Kidney (tissue), 13 donors: ENCODE measurements at regions not wholly inside any gene's neighbourhood (a gene's known extent, or its start where the extent isn't known, plus 50 kb on each side); places are given as distances from the start of the nearest gene placed in this dataset.

Experiments
- DNase-seq, 5 donors: peaks; one replicate each; pipeline ENCODE4 v3.0.0-alpha.2; 2013 to 2020
- FAIRE-seq: peaks from 2 replicates; lab custom pipeline; 2012; peaks lifted over from hg19 to GRCh38; lab: Jason Lieb, UNC
- H3K27ac ChIP-seq, 2 donors: one replicate each; pipeline ENCODE4 v1.7.0; 2013; ENCODE audit warnings: low read depth in 2 of 2, low read length in 2 of 2, inconsistent platforms in 1 of 2
- H3K27me3 ChIP-seq: one replicate; pipeline ENCODE4 v1.7.1; 2013; ENCODE audit warnings: low read length, inconsistent platforms; ENCODE audit not compliant: control insufficient read depth, insufficient read depth
- H3K36me3 ChIP-seq, 3 donors: one replicate each; pipeline versions ENCODE4 v1.7.0 to v1.7.1; 2013; ENCODE audit warnings: low read length in 3 of 3, control low read depth in 1 of 3, inconsistent platforms in 1 of 3; ENCODE audit not compliant: insufficient read depth in 3 of 3, control insufficient read depth in 2 of 3
- H3K4me1 ChIP-seq, 3 donors: one replicate each; pipeline versions ENCODE4 v1.7.0 to v1.7.1; 2013; ENCODE audit warnings: low read length in 3 of 3, inconsistent platforms in 1 of 3, low read depth in 1 of 3; ENCODE audit not compliant: control insufficient read depth in 2 of 3, insufficient read depth in 2 of 3
- H3K4me3 ChIP-seq, 3 donors: one replicate each; pipeline versions ENCODE4 v1.7.0 to v1.8.1; 2013; ENCODE audit warnings: low read length in 3 of 3, control low read depth in 1 of 3, inconsistent platforms in 1 of 3
- H3K9ac ChIP-seq, 3 donors: one replicate each; pipeline versions ENCODE4 v1.7.0 to v1.7.1; 2013; ENCODE audit warnings: low read length in 3 of 3, control low read depth in 1 of 3, inconsistent platforms in 1 of 3
- H3K9me3 ChIP-seq, 3 donors: one replicate each; pipeline versions ENCODE4 v1.7.0 to v1.7.1; 2013; ENCODE audit warnings: low read length in 3 of 3, control low read depth in 1 of 3, inconsistent platforms in 1 of 3; ENCODE audit not compliant: control insufficient read depth in 2 of 3, insufficient read depth in 1 of 3
- intact Hi-C: fragments of 100-400 bp; cut with DNase I; formaldehyde crosslinking; loops from one replicate; pipeline ENCODE4 v1.11.1; 2022
- TF ChIP-seq, protein P1 (sequence below): IDR thresholded peaks from 3 replicates; pipeline ENCODE4 v1.5.1; 2012; ENCODE audit warnings: mild to moderate bottlenecking, moderate library complexity, borderline replicate concordance; ENCODE audit not compliant: insufficient read depth; ENCODE audit errors: extremely low read depth
- donor health status: control.
- donor health status: control.
- donor health status: control.
- donor health status: control.
- donor health status: control.
- donor health status: DM: yes; HTN: yes; CAD: no.
- donor health status: Normal renal cell carcinoma (clear cell type).

- H3K4me3 ChIP-seq, result no peak overlapping the region
- no peaks in the 10 kb centered on the region for H3K27me3 ChIP-seq
- no peaks in the 10 kb centered on the region for H3K36me3 ChIP-seq
- no peaks in the 10 kb centered on the region for H3K4me1 ChIP-seq
- DNase-seq (no peak), FAIRE-seq (no peak)
- no peak overlapping the region for H3K27ac ChIP-seq
- H3K9me3 ChIP-seq, result peaks cover 0 to 17% (median 0%) of the 10 kb centered on the region in 3 donors
- no peak overlapping the region for H3K9ac ChIP-seq
- intact Hi-C loops, result no loop called here
- TF ChIP-seq, protein P1, sequence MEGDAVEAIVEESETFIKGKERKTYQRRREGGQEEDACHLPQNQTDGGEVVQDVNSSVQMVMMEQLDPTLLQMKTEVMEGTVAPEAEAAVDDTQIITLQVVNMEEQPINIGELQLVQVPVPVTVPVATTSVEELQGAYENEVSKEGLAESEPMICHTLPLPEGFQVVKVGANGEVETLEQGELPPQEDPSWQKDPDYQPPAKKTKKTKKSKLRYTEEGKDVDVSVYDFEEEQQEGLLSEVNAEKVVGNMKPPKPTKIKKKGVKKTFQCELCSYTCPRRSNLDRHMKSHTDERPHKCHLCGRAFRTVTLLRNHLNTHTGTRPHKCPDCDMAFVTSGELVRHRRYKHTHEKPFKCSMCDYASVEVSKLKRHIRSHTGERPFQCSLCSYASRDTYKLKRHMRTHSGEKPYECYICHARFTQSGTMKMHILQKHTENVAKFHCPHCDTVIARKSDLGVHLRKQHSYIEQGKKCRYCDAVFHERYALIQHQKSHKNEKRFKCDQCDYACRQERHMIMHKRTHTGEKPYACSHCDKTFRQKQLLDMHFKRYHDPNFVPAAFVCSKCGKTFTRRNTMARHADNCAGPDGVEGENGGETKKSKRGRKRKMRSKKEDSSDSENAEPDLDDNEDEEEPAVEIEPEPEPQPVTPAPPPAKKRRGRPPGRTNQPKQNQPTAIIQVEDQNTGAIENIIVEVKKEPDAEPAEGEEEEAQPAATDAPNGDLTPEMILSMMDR, result no peak
These were observed 146.8 kb upstream of the HS6ST1 start for GRCh38 chr2:128465246-128466170.

GRCh38 chr2:128466376-128466775 is 147.7 kb upstream of the HS6ST1 start:
- Histone ChIP-seq H3K27me3 (no peaks in the 10 kb centered on the region), H3K4me1 (no peaks in the 10 kb centered on the region), H3K27ac (no peak overlapping the region), H3K9me3 (peaks cover 0 to 17% (median 0%) of the 10 kb centered on the region in 3 donors), H3K9ac (no peak overlapping the region), H3K36me3 (no peaks in the 10 kb centered on the region), H3K4me3 (no peak overlapping the region)
- intact Hi-C loops, result no loop called here
- FAIRE-seq (no peak), DNase-seq (no peak)
- TF ChIP-seq, protein P1, result no peak

GRCh38 chr2:128466776-128467175 is 148.1 kb upstream of the HS6ST1 start:
- Histone ChIP-seq H3K36me3 (no peaks in the 10 kb centered on the region), H3K9ac (no peak overlapping the region), H3K9me3 (peaks cover 0 to 17% (median 0%) of the 10 kb centered on the region in 3 donors), H3K4me3 (no peak overlapping the region), H3K27ac (no peak overlapping the region), H3K27me3 (no peaks in the 10 kb centered on the region), H3K4me1 (no peaks in the 10 kb centered on the region)
- intact Hi-C loops, result no loop called here
- FAIRE-seq, result no peak
- DNase-seq, result no peak
- TF ChIP-seq, protein P1, result no peak
